ENCODE measurements at regions not wholly inside any gene's neighbourhood (a gene's known extent, or its start where the extent isn't known, plus 50 kb on each side); places are given as distances from the start of the nearest gene placed in this dataset.

GRCh38 chr15:84104853-84105252 lies 130.7 kb upstream of the GOLGA6L4 start:
- H3K4me3 ChIP-seq (ENCODE audit: low read length in 3 of 3): no peak overlapping the region
- no peaks in the 10 kb centered on the region for H3K36me3 ChIP-seq (ENCODE audit: control insufficient read depth in 2 of 3, insufficient read depth in 3 of 3, low read length in 3 of 3)
- DNase-seq: no peak
- no peak overlapping the region for H3K27ac ChIP-seq (ENCODE audit: low read depth in 2 of 2, low read length in 2 of 2)
- H3K9me3 ChIP-seq (ENCODE audit: control insufficient read depth in 2 of 3, insufficient read depth in 1 of 3, low read length in 3 of 3): no peaks in the 10 kb centered on the region
- TF ChIP-seq, protein P1, sequence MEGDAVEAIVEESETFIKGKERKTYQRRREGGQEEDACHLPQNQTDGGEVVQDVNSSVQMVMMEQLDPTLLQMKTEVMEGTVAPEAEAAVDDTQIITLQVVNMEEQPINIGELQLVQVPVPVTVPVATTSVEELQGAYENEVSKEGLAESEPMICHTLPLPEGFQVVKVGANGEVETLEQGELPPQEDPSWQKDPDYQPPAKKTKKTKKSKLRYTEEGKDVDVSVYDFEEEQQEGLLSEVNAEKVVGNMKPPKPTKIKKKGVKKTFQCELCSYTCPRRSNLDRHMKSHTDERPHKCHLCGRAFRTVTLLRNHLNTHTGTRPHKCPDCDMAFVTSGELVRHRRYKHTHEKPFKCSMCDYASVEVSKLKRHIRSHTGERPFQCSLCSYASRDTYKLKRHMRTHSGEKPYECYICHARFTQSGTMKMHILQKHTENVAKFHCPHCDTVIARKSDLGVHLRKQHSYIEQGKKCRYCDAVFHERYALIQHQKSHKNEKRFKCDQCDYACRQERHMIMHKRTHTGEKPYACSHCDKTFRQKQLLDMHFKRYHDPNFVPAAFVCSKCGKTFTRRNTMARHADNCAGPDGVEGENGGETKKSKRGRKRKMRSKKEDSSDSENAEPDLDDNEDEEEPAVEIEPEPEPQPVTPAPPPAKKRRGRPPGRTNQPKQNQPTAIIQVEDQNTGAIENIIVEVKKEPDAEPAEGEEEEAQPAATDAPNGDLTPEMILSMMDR (IDR thresholded peaks at IDR 0.05; ENCODE audit: borderline replicate concordance, extremely low read depth, insufficient read depth): no peak
- intact Hi-C loops (cut with DNase I): no loop called here
- no peak for FAIRE-seq
- H3K9ac ChIP-seq (ENCODE audit: low read length in 3 of 3): no peak overlapping the region
- H3K4me1 ChIP-seq (ENCODE audit: control insufficient read depth in 2 of 3, insufficient read depth in 2 of 3, low read depth in 1 of 3, low read length in 3 of 3): no peaks in the 10 kb centered on the region
- H3K27me3 ChIP-seq (ENCODE audit: control insufficient read depth, insufficient read depth, low read length): no peaks in the 10 kb centered on the region

DNA sequence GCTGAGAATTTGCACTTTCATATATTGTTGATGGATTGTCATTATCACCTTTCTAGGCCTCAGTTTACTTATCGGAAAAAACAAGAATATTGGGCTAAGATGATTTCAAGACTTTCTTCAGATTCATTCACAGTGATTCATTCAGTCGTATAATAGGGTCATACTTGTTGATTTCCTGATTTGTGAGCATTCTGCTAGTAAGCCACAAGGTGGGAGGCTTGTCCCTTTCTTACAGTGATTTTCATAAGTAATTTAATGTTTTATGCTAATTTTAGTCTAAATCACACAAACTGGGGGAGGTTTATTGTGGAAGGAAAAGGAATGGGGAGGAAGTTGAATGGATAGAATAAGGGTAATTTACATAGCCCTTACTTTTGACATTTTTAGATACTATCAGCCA lies 126.8 kb upstream of the GOLGA6L4 start:
- intact Hi-C loops (cut with DNase I): no loop called here
- FAIRE-seq (no peak), DNase-seq (peak in 2 of 5 donors; percentile 10 to 50)
- TF ChIP-seq, protein P1 (IDR thresholded peaks at IDR 0.05; ENCODE audit: borderline replicate concordance, extremely low read depth, insufficient read depth): no peak
- Histone ChIP-seq H3K27me3 (ENCODE audit: control insufficient read depth, insufficient read depth, low read length) (no peaks in the 10 kb centered on the region), H3K9me3 (ENCODE audit: control insufficient read depth in 2 of 3, insufficient read depth in 1 of 3, low read length in 3 of 3) (no peaks in the 10 kb centered on the region), H3K27ac (ENCODE audit: low read depth in 2 of 2, low read length in 2 of 2) (no peak overlapping the region), H3K4me3 (ENCODE audit: low read length in 3 of 3) (no peak overlapping the region), H3K4me1 (ENCODE audit: control insufficient read depth in 2 of 3, insufficient read depth in 2 of 3, low read depth in 1 of 3, low read length in 3 of 3) (no peaks in the 10 kb centered on the region), H3K36me3 (ENCODE audit: control insufficient read depth in 2 of 3, insufficient read depth in 3 of 3, low read length in 3 of 3) (no peaks in the 10 kb centered on the region), H3K9ac (ENCODE audit: low read length in 3 of 3) (no peak overlapping the region)

GRCh38 chr15:84111575-84111974 lies 124.0 kb upstream of the GOLGA6L4 start:
- no peak for FAIRE-seq
- H3K4me3 ChIP-seq (ENCODE audit: low read length in 3 of 3): no peak overlapping the region
- intact Hi-C loops (cut with DNase I): no loop called here
- TF ChIP-seq, protein P1 (IDR thresholded peaks at IDR 0.05; ENCODE audit: borderline replicate concordance, extremely low read depth, insufficient read depth): no peak
- no peaks in the 10 kb centered on the region for H3K36me3 ChIP-seq (ENCODE audit: control insufficient read depth in 2 of 3, insufficient read depth in 3 of 3, low read length in 3 of 3)
- no peak for DNase-seq
- no peaks in the 10 kb centered on the region for H3K4me1 ChIP-seq (ENCODE audit: control insufficient read depth in 2 of 3, insufficient read depth in 2 of 3, low read depth in 1 of 3, low read length in 3 of 3)
- H3K27ac ChIP-seq (ENCODE audit: low read depth in 2 of 2, low read length in 2 of 2): no peak overlapping the region
- H3K27me3 ChIP-seq (ENCODE audit: control insufficient read depth, insufficient read depth, low read length): no peaks in the 10 kb centered on the region
- H3K9me3 ChIP-seq (ENCODE audit: control insufficient read depth in 2 of 3, insufficient read depth in 1 of 3, low read length in 3 of 3): no peaks in the 10 kb centered on the region
- no peak overlapping the region for H3K9ac ChIP-seq (ENCODE audit: low read length in 3 of 3)

GRCh38 chr15:84112025-84112424 lies 123.5 kb upstream of the GOLGA6L4 start:
- Histone ChIP-seq H3K9me3 (ENCODE audit: control insufficient read depth in 2 of 3, insufficient read depth in 1 of 3, low read length in 3 of 3) (no peaks in the 10 kb centered on the region), H3K27me3 (ENCODE audit: control insufficient read depth, insufficient read depth, low read length) (no peaks in the 10 kb centered on the region), H3K4me1 (ENCODE audit: control insufficient read depth in 2 of 3, insufficient read depth in 2 of 3, low read depth in 1 of 3, low read length in 3 of 3) (no peaks in the 10 kb centered on the region), H3K4me3 (ENCODE audit: low read length in 3 of 3) (no peak overlapping the region), H3K36me3 (ENCODE audit: control insufficient read depth in 2 of 3, insufficient read depth in 3 of 3, low read length in 3 of 3) (no peaks in the 10 kb centered on the region), H3K27ac (ENCODE audit: low read depth in 2 of 2, low read length in 2 of 2) (no peak overlapping the region), H3K9ac (ENCODE audit: low read length in 3 of 3) (no peak overlapping the region)
- TF ChIP-seq, protein P1 (IDR thresholded peaks at IDR 0.05; ENCODE audit: borderline replicate concordance, extremely low read depth, insufficient read depth): no peak
- DNase-seq: no peak
- FAIRE-seq: no peak
- intact Hi-C loops (cut with DNase I): no loop called here

Measured in kidney (tissue), 13 donors.